ENCODE measurements at regions not wholly inside any gene's neighbourhood (a gene's known extent, or its start where the extent isn't known, plus 50 kb on each side); places are given as distances from the start of the nearest gene placed in this dataset.

- TF ChIP-seq CTCF (IDR thresholded peaks at IDR 0.05; ENCODE audit: extremely low read depth in 1 of 2, insufficient read depth in 1 of 2, low read depth in 1 of 2, low read length in 2 of 2): peak; percentile 21 to 38
- no peak for TF ChIP-seq EZH2 (IDR thresholded peaks at IDR 0.05; ENCODE audit: borderline replicate concordance, low read depth, low read length, severe bottlenecking)
- TF ChIP-seq POLR2AphosphoS5 (IDR thresholded peaks at IDR 0.05; ENCODE audit: insufficient read depth, low read depth, low read length): no peak
- TF ChIP-seq, protein P1, sequence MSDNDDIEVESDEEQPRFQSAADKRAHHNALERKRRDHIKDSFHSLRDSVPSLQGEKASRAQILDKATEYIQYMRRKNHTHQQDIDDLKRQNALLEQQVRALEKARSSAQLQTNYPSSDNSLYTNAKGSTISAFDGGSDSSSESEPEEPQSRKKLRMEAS (IDR thresholded peaks at IDR 0.05; ENCODE audit: insufficient read depth, insufficient read length): no peak
- no peak for TF ChIP-seq POLR2A (IDR thresholded peaks at IDR 0.05; ENCODE audit: low read depth, low read length)
- TF ChIP-seq JUN (IDR thresholded peaks at IDR 0.05; ENCODE audit: borderline replicate concordance, insufficient read depth, insufficient read length, low read depth): no peak
Observed at GRCh38 chr3:102224171-102224570, 210.6 kb upstream of the ZPLD1 start.
